OCI-LY1 (cell line): ENCODE measurements at regions not wholly inside any gene's neighbourhood (a gene's known extent, or its start where the extent isn't known, plus 50 kb on each side); places are given as distances from the start of the nearest gene placed in this dataset.

Source experiments
- H2AFZ ChIP-seq: fragments of 200-600 bp; sonication (generic), shearing (Covaris generic); 2 replicates; pipeline ENCODE4 v1.6.0; 2014; ENCODE audit warnings: antibody characterized with exemption, mild to moderate bottlenecking, low read length
- H3F3A ChIP-seq: fragments of 200-600 bp; sonication (generic), shearing (Covaris generic); 2 replicates; pipeline ENCODE4 v1.6.0; 2014; ENCODE audit warnings: mild to moderate bottlenecking, antibody characterized with exemption, low read length, moderate library complexity; ENCODE audit not compliant: insufficient read depth
- H3K27ac ChIP-seq: fragments of 200-600 bp; sonication (generic); 2 replicates; pipeline ENCODE4 v1.5.1; 2014; ENCODE audit warnings: low read length, mixed run types, mild to moderate bottlenecking, low read depth; ENCODE audit not compliant: poor library complexity, severe bottlenecking
- H3K27me3 ChIP-seq: fragments of 200-600 bp; sonication (generic); 2 replicates; pipeline ENCODE4 v1.6.0; 2014; ENCODE audit warnings: antibody characterized with exemption, mild to moderate bottlenecking, low read length, moderate library complexity; ENCODE audit not compliant: insufficient read depth
- H3K36me3 ChIP-seq: fragments of 200-600 bp; sonication (generic); 2 replicates; pipeline ENCODE4 v1.6.1; 2014; ENCODE audit warnings: mild to moderate bottlenecking, antibody characterized with exemption, low read length, moderate library complexity, mixed read lengths; ENCODE audit not compliant: insufficient read depth
- H3K4me1 ChIP-seq: fragments of 200-600 bp; sonication (generic); 2 replicates; pipeline ENCODE4 v1.5.1; 2014; ENCODE audit warnings: mild to moderate bottlenecking, low read length, moderate library complexity; ENCODE audit not compliant: insufficient read depth, severe bottlenecking
- H3K4me2 ChIP-seq: fragments of 200-600 bp; sonication (generic), shearing (Covaris generic); 2 replicates; pipeline ENCODE4 v1.6.1; 2014; ENCODE audit warnings: low read length
- H3K4me3 ChIP-seq: fragments of 200-600 bp; sonication (generic); 2 replicates; pipeline ENCODE4 v1.5.1; 2014; ENCODE audit warnings: low read length, low read depth, mild to moderate bottlenecking, mixed read lengths; ENCODE audit not compliant: poor library complexity, severe bottlenecking
- H3K79me2 ChIP-seq: fragments of 200-600 bp; shearing (Covaris generic); 2 replicates; pipeline ENCODE4 v1.6.1; 2016; ENCODE audit warnings: mixed run types, low read length, mixed read lengths; ENCODE audit not compliant: insufficient read depth
- H3K9ac ChIP-seq: fragments of 200-600 bp; sonication (generic), shearing (Covaris generic); 2 replicates; pipeline ENCODE4 v1.6.1; 2014; ENCODE audit warnings: mild to moderate bottlenecking, low read length, mixed read lengths
- H3K9me2 ChIP-seq: fragments of 200-600 bp; sonication (generic), shearing (Covaris generic); 2 replicates; pipeline ENCODE4 v1.6.1; 2014; ENCODE audit warnings: low read depth, mild to moderate bottlenecking, low read length, mixed read lengths
- H3K9me3 ChIP-seq: fragments of 200-600 bp; shearing (Covaris generic); 2 replicates; pipeline ENCODE4 v1.6.1; 2014; ENCODE audit warnings: low read length, mixed read lengths
- H4K20me1 ChIP-seq: fragments of 200-600 bp; sonication (generic), shearing (Covaris generic); 2 replicates; pipeline ENCODE4 v1.6.0; 2016; ENCODE audit warnings: mild to moderate bottlenecking, low read length; ENCODE audit not compliant: insufficient read depth
- CTCF ChIP-seq: fragments of 200-600 bp; sonication (generic), shearing (Covaris generic); IDR thresholded peaks from 2 replicates; pipeline ENCODE4 v1.5.1; 2017; ENCODE audit warnings: mild to moderate bottlenecking, antibody characterized with exemption, low read length, moderate library complexity, mixed read lengths
- EZH2 ChIP-seq: fragments of 200-600 bp; sonication (generic), shearing (Covaris generic); IDR thresholded peaks from 2 replicates; pipeline ENCODE4 v1.8.0; 2017; ENCODE audit warnings: borderline replicate concordance, mixed run types, mild to moderate bottlenecking, antibody characterized with exemption, low read length, moderate library complexity, mixed read lengths

GRCh38 chr6:91045161-91045560, 458.3 kb upstream of the MAP3K7 start:
- Histone ChIP-seq H3K4me3 (no peak overlapping the region), H3K9me2 (no peaks in the 10 kb centered on the region), H3F3A (no peaks in the 10 kb centered on the region), H3K4me2 (no peak overlapping the region), H3K27me3 (no peaks in the 10 kb centered on the region), H3K4me1 (no peaks in the 10 kb centered on the region), H3K79me2 (no peaks in the 10 kb centered on the region), H2AFZ (no peak overlapping the region), H3K9me3 (no peaks in the 10 kb centered on the region), H3K36me3 (no peaks in the 10 kb centered on the region), H3K9ac (no peak overlapping the region), H4K20me1 (no peaks in the 10 kb centered on the region), H3K27ac (no peak overlapping the region)
- TF ChIP-seq CTCF (no peak), EZH2 (no peak)

- Histone ChIP-seq H3K27me3 (0 out of 2 replicates have a peak, but pooled peaks cover 3% of the 10 kb centered on the region), H3K9me3 (no peaks in the 10 kb centered on the region), H4K20me1 (no peaks in the 10 kb centered on the region), H3K27ac (no peak overlapping the region), H3K9me2 (no peaks in the 10 kb centered on the region), H3K4me1 (no peaks in the 10 kb centered on the region), H3K36me3 (no peaks in the 10 kb centered on the region), H3F3A (no peaks in the 10 kb centered on the region), H3K4me3 (no peak overlapping the region), H3K4me2 (no peak overlapping the region), H3K9ac (no peak overlapping the region), H3K79me2 (no peaks in the 10 kb centered on the region), H2AFZ (no peak overlapping the region)
- TF ChIP-seq EZH2 (no peak), CTCF (no peak)
Measured at GRCh38 chr6:91043751-91044150, 456.9 kb upstream of the MAP3K7 start.

DNA sequence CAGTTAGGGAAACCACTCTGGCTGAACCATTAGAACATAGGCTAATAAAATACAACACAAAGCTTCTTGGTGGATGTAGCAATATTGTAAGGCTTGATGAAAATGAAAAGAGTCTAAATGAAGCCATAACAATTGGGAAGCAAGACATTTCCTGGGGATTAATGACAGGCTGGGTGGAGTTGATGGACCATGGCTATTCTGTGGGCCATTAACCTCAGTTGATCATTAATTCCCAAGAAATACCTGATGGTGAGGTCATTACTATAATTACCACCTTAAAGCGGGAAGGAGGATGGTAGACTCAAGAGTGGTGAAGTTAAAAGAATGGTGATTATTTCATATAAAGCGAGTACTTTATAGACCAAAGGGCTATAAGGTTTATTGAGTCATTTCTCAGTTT, 455.8 kb upstream of the MAP3K7 start:
- Histone ChIP-seq H3K27ac (no peak overlapping the region), H2AFZ (no peak overlapping the region), H3K9ac (no peak overlapping the region), H3K4me2 (no peak overlapping the region), H3K9me2 (no peaks in the 10 kb centered on the region), H3K9me3 (no peaks in the 10 kb centered on the region), H3K4me1 (no peaks in the 10 kb centered on the region), H3F3A (no peaks in the 10 kb centered on the region), H3K79me2 (no peaks in the 10 kb centered on the region), H3K27me3 (0 out of 2 replicates have a peak, but pooled peaks cover 3% of the 10 kb centered on the region), H4K20me1 (no peaks in the 10 kb centered on the region), H3K36me3 (no peaks in the 10 kb centered on the region), H3K4me3 (no peak overlapping the region)
- TF ChIP-seq EZH2 (no peak), CTCF (no peak)
